Parathyroid adenoma (tissue), 2 donors: ENCODE measurements at regions not wholly inside any gene's neighbourhood (a gene's known extent, or its start where the extent isn't known, plus 50 kb on each side); places are given as distances from the start of the nearest gene placed in this dataset.

Experiments
- H2AFZ ChIP-seq: fragments of 300-600 bp; sonication (generic); one replicate; pipeline ENCODE4 v1.7.0; 2017; ENCODE audit warnings: antibody characterized with exemption, mild to moderate bottlenecking
- H3K27ac ChIP-seq: fragments of 300-600 bp; sonication (generic); one replicate; pipeline ENCODE4 v1.7.0; 2017
- H3K27me3 ChIP-seq: fragments of 300-600 bp; sonication (generic); one replicate; pipeline ENCODE4 v1.7.0; 2017; ENCODE audit warnings: low read length; ENCODE audit not compliant: control insufficient read depth, insufficient read depth
- H3K36me3 ChIP-seq: fragments of 300-600 bp; sonication (generic); one replicate; pipeline ENCODE4 v1.7.0; 2017; ENCODE audit warnings: low read length; ENCODE audit not compliant: control insufficient read depth, insufficient read depth
- H3K4me1 ChIP-seq: fragments of 300-600 bp; sonication (generic); one replicate; pipeline ENCODE4 v1.7.0; 2017; ENCODE audit warnings: control low read depth
- H3K4me2 ChIP-seq: fragments of 300-600 bp; sonication (generic); one replicate; pipeline ENCODE4 v1.7.0; 2017; ENCODE audit warnings: low read length
- H3K4me3 ChIP-seq: fragments of 300-600 bp; sonication (generic); one replicate; pipeline ENCODE4 v1.7.0; 2017; ENCODE audit warnings: low read depth, low read length
- H3K79me2 ChIP-seq: fragments of 300-600 bp; sonication (generic); one replicate; pipeline ENCODE4 v1.7.0; 2017; ENCODE audit warnings: control low read depth
- H3K9ac ChIP-seq: fragments of 300-600 bp; sonication (generic); one replicate; pipeline ENCODE4 v1.7.0; 2017; ENCODE audit warnings: mild to moderate bottlenecking
- H3K9me3 ChIP-seq: fragments of 300-600 bp; sonication (generic); one replicate; pipeline ENCODE4 v1.7.0; 2017; ENCODE audit warnings: low read length; ENCODE audit not compliant: control insufficient read depth
- CTCF ChIP-seq: fragments of 300-600 bp; sonication (generic); IDR thresholded peaks from one replicate; pipeline ENCODE4 v1.7.0; 2017; ENCODE audit warnings: antibody characterized with exemption, mild to moderate bottlenecking
- donor health status: primary hyperparathyroidism.

DNA sequence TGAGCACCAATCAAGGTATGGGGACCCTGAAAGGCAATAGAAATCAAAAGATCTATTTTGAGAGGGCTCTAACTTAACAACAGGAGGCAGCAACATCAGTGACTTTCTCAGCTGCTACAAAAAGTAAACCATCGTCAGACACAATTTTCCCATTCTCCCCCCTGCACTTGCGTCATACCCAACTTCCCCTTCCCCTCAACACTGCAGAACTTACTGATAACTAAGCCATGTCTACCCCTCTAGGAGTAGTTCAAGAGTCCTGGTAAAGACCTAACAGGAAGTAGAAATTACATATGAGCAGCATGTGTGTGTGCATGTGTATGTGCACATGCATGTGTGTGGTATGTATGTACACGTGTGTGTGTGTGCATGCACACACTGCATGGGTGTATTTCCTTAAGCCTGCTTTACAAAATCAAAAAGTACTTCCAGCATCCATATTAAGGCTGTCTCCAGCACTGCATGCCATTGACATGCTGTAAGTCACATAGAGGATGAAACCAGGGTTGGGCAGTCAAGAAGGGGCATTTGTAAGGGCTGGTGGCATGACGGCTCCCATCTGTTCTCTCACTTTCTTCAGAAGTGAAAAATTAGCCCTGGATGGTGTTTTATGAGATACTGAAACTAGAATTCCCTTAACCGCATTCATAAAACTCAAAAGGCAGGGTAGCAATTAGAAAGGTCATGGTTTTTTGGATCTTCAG is 460.1 kb upstream of the RUNX1 start:
- no peak overlapping the region for H3K27ac ChIP-seq
- H3K4me2 ChIP-seq, result no peak overlapping the region
- H3K4me3 ChIP-seq, result no peak overlapping the region
- H3K27me3 ChIP-seq, result no peaks in the 10 kb centered on the region
- no peak for TF ChIP-seq CTCF
- no peak overlapping the region for H3K9ac ChIP-seq
- no peaks in the 10 kb centered on the region for H3K4me1 ChIP-seq
- no peaks in the 10 kb centered on the region for H3K36me3 ChIP-seq
- H3K9me3 ChIP-seq, result no peaks in the 10 kb centered on the region
- no peaks in the 10 kb centered on the region for H3K79me2 ChIP-seq
- no peak overlapping the region for H2AFZ ChIP-seq

- Histone ChIP-seq H3K36me3 (no peaks in the 10 kb centered on the region), H3K9ac (no peak overlapping the region), H3K4me1 (no peaks in the 10 kb centered on the region), H3K4me2 (no peak overlapping the region), H2AFZ (no peak overlapping the region), H3K4me3 (no peak overlapping the region), H3K27me3 (no peaks in the 10 kb centered on the region), H3K79me2 (no peaks in the 10 kb centered on the region), H3K27ac (no peak overlapping the region), H3K9me3 (no peaks in the 10 kb centered on the region)
- no peak for TF ChIP-seq CTCF
These were observed 459.2 kb upstream of the RUNX1 start for GRCh38 chr21:35508139-35508888.

DNA sequence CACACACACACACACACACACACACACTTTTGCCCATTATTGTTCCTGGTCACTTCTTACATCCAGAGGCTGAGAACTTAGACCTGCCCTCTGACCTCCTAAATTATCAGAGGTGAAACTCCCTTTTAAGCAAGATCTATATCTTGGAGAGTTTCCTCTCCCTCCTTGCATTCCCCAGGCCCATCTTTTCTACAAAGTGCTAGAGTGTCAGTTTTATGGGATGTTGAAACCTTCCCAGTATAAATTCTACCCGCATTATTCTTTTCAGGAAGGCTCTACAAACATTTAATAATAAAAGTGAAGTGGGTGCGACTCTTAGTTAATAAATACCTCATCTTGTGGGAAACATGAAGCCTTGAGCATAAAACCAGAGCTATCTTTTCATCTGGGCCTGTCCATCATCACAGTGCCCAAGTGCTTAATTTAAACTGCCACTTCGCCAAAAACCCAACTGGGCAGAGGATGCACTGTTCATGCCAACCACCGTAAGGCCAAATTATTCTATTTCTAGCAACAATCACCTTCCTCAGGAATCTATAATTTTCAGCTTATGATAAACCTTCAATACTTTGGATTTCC is 458.2 kb upstream of the RUNX1 start:
- no peaks in the 10 kb centered on the region for H3K36me3 ChIP-seq
- no peak overlapping the region for H2AFZ ChIP-seq
- H3K79me2 ChIP-seq, result no peaks in the 10 kb centered on the region
- H3K9me3 ChIP-seq, result no peaks in the 10 kb centered on the region
- TF ChIP-seq CTCF, result no peak
- no peak overlapping the region for H3K9ac ChIP-seq
- H3K27me3 ChIP-seq, result no peaks in the 10 kb centered on the region
- H3K4me1 ChIP-seq, result no peaks in the 10 kb centered on the region
- no peak overlapping the region for H3K4me3 ChIP-seq
- H3K27ac ChIP-seq, result no peak overlapping the region
- H3K4me2 ChIP-seq, result no peak overlapping the region

DNA sequence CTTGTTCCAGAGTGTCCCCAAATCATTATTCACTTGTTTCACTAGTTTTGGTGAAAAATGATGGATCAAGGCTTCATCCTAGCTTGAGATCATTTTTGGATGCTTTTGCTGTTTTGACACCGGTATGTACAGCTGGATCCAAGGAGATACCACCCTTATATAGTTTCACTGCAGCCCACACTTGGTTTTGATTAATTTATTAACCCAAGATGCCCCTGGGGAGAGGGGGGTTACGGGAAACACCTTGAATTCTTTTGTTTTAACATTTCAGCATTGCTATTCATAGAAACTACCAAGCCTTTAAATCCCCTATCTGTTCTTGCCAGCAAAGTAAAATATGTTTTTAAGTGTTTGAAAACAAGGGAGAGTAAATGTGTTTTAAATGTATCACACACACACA is 457.7 kb upstream of the RUNX1 start:
- TF ChIP-seq CTCF, result no peak

More for the DNA sequence above, 457.7 kb upstream of the RUNX1 start:
- H3K9ac ChIP-seq, result no peak overlapping the region
- no peak overlapping the region for H3K4me2 ChIP-seq
- no peak overlapping the region for H3K4me3 ChIP-seq
- no peak overlapping the region for H2AFZ ChIP-seq
- H3K27me3 ChIP-seq, result no peaks in the 10 kb centered on the region
- no peak overlapping the region for H3K27ac ChIP-seq
- no peaks in the 10 kb centered on the region for H3K9me3 ChIP-seq
- H3K36me3 ChIP-seq, result no peaks in the 10 kb centered on the region
- H3K79me2 ChIP-seq, result no peaks in the 10 kb centered on the region
- no peaks in the 10 kb centered on the region for H3K4me1 ChIP-seq
